Loucy (cell line): ENCODE measurements at regions not wholly inside any gene's neighbourhood (a gene's known extent, or its start where the extent isn't known, plus 50 kb on each side); places are given as distances from the start of the nearest gene placed in this dataset.

ENCODE experiments used
- H2AFZ ChIP-seq: fragments of 200-600 bp; sonication (generic); 2 replicates; pipeline ENCODE4 v1.6.0; 2016; ENCODE audit warnings: antibody characterized with exemption, mild to moderate bottlenecking, low read length, moderate library complexity
- H3F3A ChIP-seq: fragments of 200-600 bp; 2 replicates; pipeline ENCODE4 v1.6.0; 2016; ENCODE audit warnings: antibody characterized with exemption, low read depth, mild to moderate bottlenecking
- H3K27me3 ChIP-seq: fragments of 200-600 bp; sonication (generic); 2 replicates; pipeline ENCODE4 v1.6.1; 2014; ENCODE audit warnings: low read length, mild to moderate bottlenecking; ENCODE audit not compliant: insufficient read depth, poor library complexity, severe bottlenecking
- H3K36me3 ChIP-seq: fragments of 200-600 bp; sonication (generic); 2 replicates; pipeline ENCODE4 v1.6.1; 2016; ENCODE audit warnings: low read length; ENCODE audit not compliant: insufficient read depth
- H3K4me1 ChIP-seq: fragments of 200-600 bp; sonication (generic); 2 replicates; pipeline ENCODE4 v1.5.1; 2014; ENCODE audit warnings: low read length, mild to moderate bottlenecking; ENCODE audit not compliant: insufficient read depth, poor library complexity, severe bottlenecking
- H3K4me2 ChIP-seq: fragments of 200-600 bp; sonication (generic); 2 replicates; pipeline ENCODE4 v1.6.0; 2014; ENCODE audit warnings: antibody characterized with exemption, low read length, low read depth, mild to moderate bottlenecking; ENCODE audit not compliant: poor library complexity, severe bottlenecking
- H3K4me3 ChIP-seq: fragments of 200-600 bp; sonication (generic); 2 replicates; pipeline ENCODE4 v1.5.1; 2014; ENCODE audit warnings: low read length, mild to moderate bottlenecking, mixed read lengths; ENCODE audit not compliant: poor library complexity, severe bottlenecking
- H3K79me2 ChIP-seq: fragments of 200-600 bp; sonication (generic); 2 replicates; pipeline ENCODE4 v1.6.1; 2014; ENCODE audit warnings: low read length; ENCODE audit not compliant: insufficient read depth
- H3K9ac ChIP-seq: fragments of 200-600 bp; sonication (generic); 2 replicates; pipeline ENCODE4 v1.6.0; 2014; ENCODE audit warnings: mild to moderate bottlenecking, low read depth, low read length, moderate library complexity; ENCODE audit not compliant: poor library complexity, severe bottlenecking
- H3K9me2 ChIP-seq: fragments of 200-600 bp; sonication (generic); replicated peaks from 2 replicates; pipeline ENCODE4 v1.6.1; 2016; ENCODE audit warnings: low read depth, low read length, mixed read lengths
- H3K9me3 ChIP-seq: fragments of 200-600 bp; sonication (generic); 2 replicates; pipeline ENCODE4 v1.6.1; 2014; ENCODE audit warnings: mild to moderate bottlenecking, antibody characterized with exemption, low read length, low read depth; ENCODE audit not compliant: insufficient read depth
- H4K20me1 ChIP-seq: fragments of 200-600 bp; sonication (generic); 2 replicates; pipeline ENCODE4 v1.6.0; 2014; ENCODE audit warnings: antibody characterized with exemption, low read length, mild to moderate bottlenecking; ENCODE audit not compliant: insufficient read depth, poor library complexity, severe bottlenecking
- CTCF ChIP-seq: fragments of 200-600 bp; sonication (generic); conservative IDR thresholded peaks from 2 replicates; pipeline ENCODE4 v1.5.1; 2014; ENCODE audit warnings: mild to moderate bottlenecking, antibody characterized with exemption, low read length
- EZH2phosphoT487 ChIP-seq: fragments of 200-600 bp; IDR thresholded peaks from 2 replicates; pipeline ENCODE4 v1.6.1; 2018; ENCODE audit warnings: antibody characterized with exemption, mild to moderate bottlenecking, moderate library complexity, borderline replicate concordance

GRCh38 chr2:19416083-19416482 lies 57.7 kb upstream of the OSR1 start:
- H3F3A ChIP-seq, result no peaks in the 10 kb centered on the region
- H3K4me2 ChIP-seq, result no peak overlapping the region
- H3K9me3 ChIP-seq, result no peaks in the 10 kb centered on the region
- no peaks in the 10 kb centered on the region for H3K4me1 ChIP-seq
- no peak overlapping the region for H2AFZ ChIP-seq
- H3K36me3 ChIP-seq, result no peaks in the 10 kb centered on the region
- no peaks in the 10 kb centered on the region for H4K20me1 ChIP-seq
- H3K9ac ChIP-seq, result no peak overlapping the region
- TF ChIP-seq EZH2phosphoT487 (no peak), CTCF (no peak)
- no peaks in the 10 kb centered on the region for H3K79me2 ChIP-seq
- H3K4me3 ChIP-seq, result no peak overlapping the region
- no peaks in the 10 kb centered on the region for H3K27me3 ChIP-seq
- H3K9me2 ChIP-seq, result no peaks in the 10 kb centered on the region

GRCh38 chr2:19409046-19409445 lies 50.6 kb upstream of the OSR1 start:
- H3K36me3 ChIP-seq, result no peaks in the 10 kb centered on the region
- H3K4me1 ChIP-seq, result no peaks in the 10 kb centered on the region
- H3K79me2 ChIP-seq, result no peaks in the 10 kb centered on the region
- no peaks in the 10 kb centered on the region for H4K20me1 ChIP-seq
- H3K9me2 ChIP-seq, result no peaks in the 10 kb centered on the region
- no peak overlapping the region for H3K4me3 ChIP-seq
- H3K9me3 ChIP-seq, result no peaks in the 10 kb centered on the region
- H3K27me3 ChIP-seq, result no peaks in the 10 kb centered on the region
- no peak overlapping the region for H2AFZ ChIP-seq
- H3F3A ChIP-seq, result no peaks in the 10 kb centered on the region
- no peak overlapping the region for H3K9ac ChIP-seq
- TF ChIP-seq EZH2phosphoT487 (no peak), CTCF (no peak)
- H3K4me2 ChIP-seq, result no peak overlapping the region

GRCh38 chr2:19408592-19408991 lies 50.2 kb upstream of the OSR1 start:
- Histone ChIP-seq H3K79me2 (no peaks in the 10 kb centered on the region), H3K27me3 (no peaks in the 10 kb centered on the region), H3K9me3 (no peaks in the 10 kb centered on the region), H3K9me2 (no peaks in the 10 kb centered on the region), H3F3A (no peaks in the 10 kb centered on the region), H3K36me3 (no peaks in the 10 kb centered on the region), H4K20me1 (no peaks in the 10 kb centered on the region), H3K4me3 (no peak overlapping the region), H3K4me1 (no peaks in the 10 kb centered on the region), H2AFZ (no peak overlapping the region), H3K4me2 (no peak overlapping the region), H3K9ac (no peak overlapping the region)
- no peak for TF ChIP-seq EZH2phosphoT487
- no peak for TF ChIP-seq CTCF
